Large intestine (tissue), 3 donors: ENCODE measurements at regions not wholly inside any gene's neighbourhood (a gene's known extent, or its start where the extent isn't known, plus 50 kb on each side); places are given as distances from the start of the nearest gene placed in this dataset.

Experiments used
- DNase-seq, 2 donors: peaks; one replicate each; pipeline versions ENCODE4 v3.0.0 to v3.0.0-alpha.2; 2013
- H3K27ac ChIP-seq: one replicate; pipeline ENCODE4 v1.5.1; 2013; ENCODE audit warnings: low read length
- H3K27me3 ChIP-seq: 2 replicates; pipeline ENCODE4 v1.6.1; 2013; ENCODE audit warnings: low read length; ENCODE audit not compliant: control insufficient read depth, insufficient read depth
- H3K36me3 ChIP-seq: 2 replicates; pipeline ENCODE4 v1.6.1; 2013; ENCODE audit warnings: low read length; ENCODE audit not compliant: control insufficient read depth, insufficient read depth
- H3K4me1 ChIP-seq: one replicate; pipeline ENCODE4 v1.6.1; 2013; ENCODE audit warnings: low read length; ENCODE audit not compliant: control insufficient read depth, insufficient read depth
- H3K4me3 ChIP-seq: one replicate; pipeline ENCODE4 v1.5.1; 2013; ENCODE audit warnings: low read length
- H3K9me3 ChIP-seq: one replicate; pipeline ENCODE4 v1.6.1; 2013; ENCODE audit warnings: mild to moderate bottlenecking, low read depth, low read length, moderate library complexity; ENCODE audit not compliant: control insufficient read depth
- WGBS: methylation state at CpG from one replicate; pipeline ENCODE4 v1.1.5; 2013; ENCODE audit warnings: low lambda C conversion rate; ENCODE audit not compliant: insufficient coverage; 5-methylcytosine and 5-hydroxymethylcytosine counted together

DNA sequence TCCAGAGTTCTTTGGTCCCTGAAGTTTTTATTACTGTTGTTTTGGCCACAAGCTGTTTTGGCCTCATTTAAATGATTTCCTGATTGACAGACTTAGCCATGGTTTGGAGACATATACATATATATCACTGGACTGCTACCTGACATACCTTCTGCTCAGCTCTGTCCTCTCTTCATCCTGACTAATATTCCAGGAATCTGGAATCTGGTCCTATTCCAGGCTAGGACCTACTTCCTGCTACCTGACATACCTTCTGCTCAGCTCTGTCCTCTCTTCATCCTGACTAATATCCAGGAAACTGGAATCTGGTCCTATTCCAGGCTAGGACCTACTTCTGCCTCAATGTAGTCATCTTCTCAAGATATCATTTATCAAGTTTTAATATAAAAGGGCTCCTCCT is 724.4 kb upstream of the ROBO1 start:
- H3K27ac ChIP-seq = no peak overlapping the region
- H3K4me3 ChIP-seq = no peak overlapping the region
- H3K9me3 ChIP-seq = peaks cover 5% of the 10 kb centered on the region
- no peaks in the 10 kb centered on the region for H3K27me3 ChIP-seq
- H3K4me1 ChIP-seq = no peaks in the 10 kb centered on the region
- no peak for DNase-seq
- H3K36me3 ChIP-seq = no peaks in the 10 kb centered on the region

DNA sequence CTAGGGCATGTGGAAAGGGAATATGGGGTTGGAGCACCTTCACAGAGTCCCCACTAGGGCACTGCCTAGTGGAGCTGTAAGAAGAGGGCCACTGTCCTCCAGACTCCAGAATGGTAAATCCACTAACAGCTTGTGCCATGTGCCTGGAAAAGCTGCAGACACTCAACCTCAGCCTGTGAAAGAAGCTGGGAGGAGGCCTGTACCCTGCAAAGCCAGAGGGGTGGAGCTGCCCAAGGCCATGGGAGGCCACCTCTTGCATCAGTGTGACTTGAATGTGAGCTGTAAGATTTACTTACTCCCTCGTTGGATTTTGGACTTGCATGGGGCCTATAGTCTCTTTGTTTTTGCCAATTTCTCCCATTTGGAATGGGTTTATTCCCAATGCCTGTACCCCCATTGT is 705.2 kb upstream of the ROBO1 start:
- H3K27me3 ChIP-seq = no peaks in the 10 kb centered on the region
- H3K4me1 ChIP-seq = no peaks in the 10 kb centered on the region
- no peak overlapping the region for H3K27ac ChIP-seq
- no peaks in the 10 kb centered on the region for H3K9me3 ChIP-seq
- H3K36me3 ChIP-seq = no peaks in the 10 kb centered on the region
- no CpG with 5 or more reads among the region's 1 CpG for WGBS
- H3K4me3 ChIP-seq = no peak overlapping the region
- DNase-seq = no peak

DNA sequence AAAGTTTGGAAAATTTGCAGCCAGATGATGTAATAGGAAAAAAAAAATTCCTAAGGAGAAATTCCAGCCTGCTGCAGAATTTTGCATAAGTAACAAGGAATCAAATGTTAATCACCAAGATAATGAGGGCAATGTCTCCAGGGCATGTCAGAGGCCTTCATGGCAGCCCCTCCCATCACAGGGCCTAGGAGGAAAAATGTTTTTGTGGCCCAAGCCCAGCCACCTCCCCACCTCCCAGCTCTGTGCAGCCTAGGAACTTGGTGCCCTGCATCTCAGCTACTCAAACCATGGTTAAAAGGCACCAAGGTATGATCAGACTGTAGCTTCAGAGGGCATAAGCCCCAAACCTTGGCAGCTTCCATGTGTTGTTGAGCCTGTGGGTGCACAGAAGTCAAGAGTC is 704.7 kb upstream of the ROBO1 start:
- no peak overlapping the region for H3K4me3 ChIP-seq
- H3K27me3 ChIP-seq = no peaks in the 10 kb centered on the region
- H3K36me3 ChIP-seq = no peaks in the 10 kb centered on the region
- no peaks in the 10 kb centered on the region for H3K4me1 ChIP-seq
- no peaks in the 10 kb centered on the region for H3K9me3 ChIP-seq
- H3K27ac ChIP-seq = no peak overlapping the region
- no peak for DNase-seq

DNA sequence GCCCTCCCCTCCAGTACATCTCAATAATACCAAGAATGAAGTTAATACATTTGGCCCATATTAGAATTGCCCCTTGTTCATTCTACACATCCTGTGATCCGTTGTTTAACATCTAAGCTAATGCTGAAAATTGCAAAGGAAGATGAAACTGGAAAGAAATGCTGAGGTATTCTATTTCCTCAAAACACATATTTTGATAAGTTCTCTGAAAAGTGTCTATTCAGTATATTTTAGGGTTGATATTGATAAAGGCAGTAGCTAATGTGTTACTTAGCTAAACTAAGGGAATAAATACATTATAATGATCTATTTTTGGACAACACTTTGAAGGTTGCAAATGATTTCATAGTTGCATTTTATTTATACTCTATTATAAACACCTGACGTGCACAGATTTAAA is 702.6 kb upstream of the ROBO1 start:
- Histone ChIP-seq H3K27ac (no peak overlapping the region), H3K9me3 (no peaks in the 10 kb centered on the region), H3K4me3 (no peak overlapping the region), H3K36me3 (no peaks in the 10 kb centered on the region), H3K4me1 (no peaks in the 10 kb centered on the region), H3K27me3 (no peaks in the 10 kb centered on the region)
- DNase-seq = no peak
- WGBS = 89% methylated on average over 2 of the region's 2 CpGs

DNA sequence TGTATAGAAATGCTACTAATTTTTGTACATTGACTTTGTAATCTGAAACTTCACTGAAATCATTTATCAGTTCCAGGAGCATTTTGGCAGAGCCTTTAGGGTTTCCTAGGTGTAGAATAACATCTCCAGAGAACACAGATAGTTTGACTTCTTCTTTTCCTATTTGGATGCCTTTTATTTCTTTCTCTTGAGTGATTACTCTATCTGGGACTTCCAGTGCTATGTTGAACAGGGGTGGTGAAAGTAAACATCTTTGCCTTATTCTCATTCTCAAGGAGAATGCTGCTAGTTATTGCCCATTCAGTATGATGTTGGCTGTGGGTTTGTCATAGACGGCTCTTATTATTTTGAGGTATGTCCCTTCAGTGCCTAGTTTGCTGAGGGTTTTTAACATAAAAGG is 697.9 kb upstream of the ROBO1 start:
- H3K4me3 ChIP-seq = no peak overlapping the region
- no peak overlapping the region for H3K27ac ChIP-seq
- DNase-seq = no peak
- H3K9me3 ChIP-seq = no peaks in the 10 kb centered on the region
- no peaks in the 10 kb centered on the region for H3K27me3 ChIP-seq
- H3K36me3 ChIP-seq = no peaks in the 10 kb centered on the region
- WGBS = no CpG with 5 or more reads among the region's 1 CpG
- no peaks in the 10 kb centered on the region for H3K4me1 ChIP-seq

DNA sequence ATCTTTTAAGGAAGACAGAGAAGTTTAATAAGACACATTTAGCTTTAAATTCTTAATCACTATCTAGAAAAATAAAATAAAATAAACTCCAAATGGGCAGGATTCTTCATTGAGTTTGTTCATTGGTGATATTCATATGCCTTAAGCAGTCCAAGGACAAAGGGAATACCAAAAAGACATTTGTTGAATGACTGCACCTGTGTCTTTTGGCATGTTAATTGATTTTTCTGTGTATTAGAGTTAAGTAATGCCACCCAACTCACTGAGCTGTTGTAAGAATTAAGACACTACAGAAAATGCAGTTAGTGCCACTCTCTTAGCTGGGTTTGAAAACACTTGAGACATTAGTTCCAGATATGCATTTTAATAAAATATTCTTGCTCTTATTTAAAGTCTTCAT is 683.6 kb upstream of the ROBO1 start:
- Histone ChIP-seq H3K36me3 (no peaks in the 10 kb centered on the region), H3K27me3 (no peaks in the 10 kb centered on the region), H3K4me1 (no peaks in the 10 kb centered on the region), H3K4me3 (no peak overlapping the region), H3K27ac (no peak overlapping the region), H3K9me3 (no peaks in the 10 kb centered on the region)
- no peak for DNase-seq

DNA sequence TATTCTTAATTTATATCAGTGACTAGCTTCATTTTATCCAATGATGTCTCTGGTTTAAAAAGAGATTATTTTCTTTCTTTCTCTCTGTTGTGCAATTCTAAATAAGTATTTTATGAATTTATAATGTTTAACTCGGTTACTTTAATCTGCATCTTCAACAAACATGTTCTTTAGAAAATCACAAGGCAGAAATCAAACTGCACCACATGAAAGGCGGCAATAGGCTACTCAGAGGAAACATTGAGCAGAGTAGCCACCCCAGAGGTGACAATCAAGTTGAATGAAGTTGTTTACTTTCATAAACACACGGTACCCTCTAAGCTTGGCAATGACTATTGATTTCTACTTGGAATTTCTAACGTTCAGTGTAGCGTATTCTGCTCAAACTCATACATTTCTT is 677.8 kb upstream of the ROBO1 start:
- Histone ChIP-seq H3K27ac (no peak overlapping the region), H3K27me3 (no peaks in the 10 kb centered on the region), H3K36me3 (no peaks in the 10 kb centered on the region), H3K9me3 (no peaks in the 10 kb centered on the region), H3K4me3 (no peak overlapping the region), H3K4me1 (no peaks in the 10 kb centered on the region)
- DNase-seq = no peak
- 92% methylated on average over 2 of the region's 5 CpGs for WGBS

DNA sequence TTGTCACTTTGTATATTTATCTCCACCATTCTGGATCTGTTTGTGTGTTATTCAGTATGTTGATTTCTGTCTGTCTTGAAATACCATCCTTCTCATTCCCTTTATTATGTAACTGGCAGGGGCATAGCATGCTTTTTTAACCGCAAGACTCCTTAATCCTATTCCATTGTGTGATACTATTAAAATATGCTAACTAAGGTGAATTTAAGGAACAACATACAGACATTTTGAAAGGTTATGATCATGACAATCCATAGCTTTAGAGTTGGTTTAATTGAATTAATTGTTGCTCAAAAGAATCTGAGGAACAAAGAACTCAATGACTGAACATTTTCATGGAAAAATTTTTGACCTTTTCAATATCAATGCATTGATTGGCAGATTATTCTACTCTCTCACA is 677.3 kb upstream of the ROBO1 start:
- H3K27ac ChIP-seq = no peak overlapping the region
- DNase-seq = no peak
- no peak overlapping the region for H3K4me3 ChIP-seq
- no peaks in the 10 kb centered on the region for H3K27me3 ChIP-seq
- H3K9me3 ChIP-seq = no peaks in the 10 kb centered on the region
- no peaks in the 10 kb centered on the region for H3K36me3 ChIP-seq
- WGBS = 100% methylated on average over 1 of the region's 1 CpG
- no peaks in the 10 kb centered on the region for H3K4me1 ChIP-seq

DNA sequence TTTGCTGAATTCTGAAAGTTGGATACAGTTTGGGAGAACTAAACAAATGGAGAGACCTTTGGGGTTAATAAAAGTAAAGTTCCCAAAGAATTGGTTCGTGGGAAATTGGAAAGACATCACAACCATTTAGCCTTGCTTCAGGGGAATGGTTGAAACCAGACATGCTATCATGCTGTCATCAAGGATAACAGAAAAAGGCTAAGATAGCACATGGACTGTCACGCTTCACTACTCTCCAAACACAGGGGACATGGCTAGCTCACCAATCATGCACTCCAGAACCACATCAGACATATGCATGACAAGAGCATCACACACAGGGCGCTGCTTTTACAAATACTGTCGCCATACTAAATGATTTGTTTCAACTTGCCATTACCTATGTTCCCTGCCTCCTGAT is 671.7 kb upstream of the ROBO1 start:
- Histone ChIP-seq H3K9me3 (no peaks in the 10 kb centered on the region), H3K27me3 (no peaks in the 10 kb centered on the region), H3K27ac (no peak overlapping the region), H3K36me3 (no peaks in the 10 kb centered on the region), H3K4me1 (no peaks in the 10 kb centered on the region), H3K4me3 (no peak overlapping the region)
- no peak for DNase-seq
- no CpG with 5 or more reads among the region's 4 CpGs for WGBS

DNA sequence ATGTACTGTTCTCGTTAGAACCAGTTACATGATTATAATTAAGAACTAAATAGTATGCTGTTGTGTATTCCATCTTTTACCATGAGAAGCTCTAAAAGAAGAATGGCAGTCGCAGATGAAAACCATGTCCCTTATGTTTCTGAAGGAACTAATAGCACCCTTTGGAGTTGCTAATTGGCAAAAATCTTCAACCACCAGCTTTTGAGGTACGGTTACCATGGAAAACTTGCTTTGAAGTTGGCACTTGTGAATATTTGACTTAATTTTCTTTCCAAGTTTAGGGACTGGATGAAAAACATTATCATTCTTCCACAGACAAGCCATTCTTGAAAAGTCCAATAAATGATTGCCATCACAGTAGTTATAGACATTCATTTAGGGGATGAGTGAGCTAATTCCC is 666.6 kb upstream of the ROBO1 start:
- Histone ChIP-seq H3K36me3 (no peaks in the 10 kb centered on the region), H3K4me1 (no peaks in the 10 kb centered on the region), H3K9me3 (no peaks in the 10 kb centered on the region), H3K4me3 (no peak overlapping the region), H3K27me3 (no peaks in the 10 kb centered on the region), H3K27ac (no peak overlapping the region)
- no peak for DNase-seq
- no CpG with 5 or more reads among the region's 3 CpGs for whole genome bisulfite sequencing

DNA sequence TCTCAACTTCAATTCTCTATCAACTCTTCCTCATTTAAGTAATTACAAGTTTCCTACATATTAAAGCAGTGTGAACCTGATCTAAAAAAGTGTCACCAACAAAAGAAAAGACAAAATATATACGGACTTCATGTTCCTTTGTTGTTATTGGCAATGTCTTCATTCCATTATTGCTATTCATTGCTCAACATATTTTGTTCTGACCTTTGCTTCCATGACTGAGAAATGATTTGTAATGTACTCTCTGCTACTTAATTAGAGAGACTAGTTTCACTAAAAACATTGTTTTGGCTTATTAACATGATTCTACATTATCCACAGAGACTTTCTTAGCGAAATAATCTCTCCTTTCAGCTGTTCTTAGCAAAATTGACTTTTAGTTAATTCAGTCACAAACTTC is 657.2 kb upstream of the ROBO1 start:
- H3K4me3 ChIP-seq = no peak overlapping the region
- DNase-seq = no peak
- H3K4me1 ChIP-seq = no peaks in the 10 kb centered on the region
- H3K27me3 ChIP-seq = no peaks in the 10 kb centered on the region
- WGBS = 33% methylated on average over 2 of the region's 2 CpGs
- no peaks in the 10 kb centered on the region for H3K9me3 ChIP-seq
- H3K36me3 ChIP-seq = no peaks in the 10 kb centered on the region
- H3K27ac ChIP-seq = no peak overlapping the region
